ENCODE measurements at regions not wholly inside any gene's neighbourhood (a gene's known extent, or its start where the extent isn't known, plus 50 kb on each side); places are given as distances from the start of the nearest gene placed in this dataset.

DNA sequence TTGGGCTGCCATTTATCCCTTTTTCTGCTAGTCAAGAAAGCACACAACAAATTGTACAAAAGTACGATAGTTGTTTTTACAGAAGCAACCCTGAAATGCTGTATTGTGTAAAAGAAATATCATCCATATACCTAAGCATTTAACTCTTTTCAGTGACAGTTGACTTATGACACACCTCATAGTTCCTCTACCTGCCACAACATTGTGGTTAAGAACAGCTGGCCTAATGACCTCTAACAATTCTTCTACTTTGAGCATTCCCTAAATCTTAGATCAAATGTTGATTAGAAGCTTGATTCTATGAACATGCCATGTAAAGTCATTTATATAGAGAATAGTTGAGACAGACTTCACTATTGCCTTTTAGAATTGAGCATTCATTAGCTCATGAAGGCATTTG is 165.9 kb upstream of the SETBP1 start:
- DNase-seq (ENCODE audit: low spot score) = no peak
- in situ Hi-C loops (cut with HindIII; ENCODE audit: low sequenced_read_pairs) = no loop called here

DNA sequence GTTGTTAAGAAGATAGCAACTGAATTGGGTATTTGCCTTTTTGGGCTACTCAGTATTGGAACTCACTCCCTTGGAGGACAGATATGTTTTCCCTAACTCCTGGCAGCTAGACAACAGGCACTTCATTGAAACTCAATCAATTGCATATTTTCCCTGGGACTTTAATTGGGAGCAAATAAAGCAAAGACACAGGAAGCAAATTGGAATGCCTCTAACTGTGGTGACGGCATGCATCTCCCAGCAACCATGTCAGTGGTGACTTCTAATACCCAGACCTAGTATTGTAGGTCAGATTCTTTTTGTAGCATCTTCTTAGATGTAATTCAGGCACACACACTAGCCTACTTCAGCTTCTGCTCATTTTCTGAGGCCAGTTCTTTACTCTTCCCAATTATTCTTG is 164.2 kb upstream of the SETBP1 start:
- DNase-seq (ENCODE audit: low spot score) = peak; percentile 9
- in situ Hi-C loops (cut with HindIII; ENCODE audit: low sequenced_read_pairs) = no loop called here

DNA sequence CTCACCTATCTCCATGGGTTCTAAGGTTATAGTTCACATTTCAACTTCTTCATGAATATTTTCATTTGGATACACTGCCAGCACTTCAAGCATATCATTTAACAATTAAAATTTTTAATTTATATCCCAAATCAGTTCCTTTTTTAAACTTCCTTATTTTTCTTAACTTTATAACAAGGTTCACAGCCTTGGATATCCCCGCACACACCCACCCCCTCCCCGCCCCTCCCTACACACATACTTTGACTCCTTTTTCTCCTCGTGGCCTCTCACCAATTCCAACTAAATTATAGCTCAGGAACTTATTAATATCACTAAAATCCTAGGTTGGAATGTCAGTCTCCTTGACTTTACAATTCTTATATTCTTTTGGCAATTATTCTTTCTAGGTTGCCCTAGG is 163.6 kb upstream of the SETBP1 start:
- in situ Hi-C loops (cut with HindIII; ENCODE audit: low sequenced_read_pairs) = no loop called here
- no peak for DNase-seq (ENCODE audit: low spot score)

DNA sequence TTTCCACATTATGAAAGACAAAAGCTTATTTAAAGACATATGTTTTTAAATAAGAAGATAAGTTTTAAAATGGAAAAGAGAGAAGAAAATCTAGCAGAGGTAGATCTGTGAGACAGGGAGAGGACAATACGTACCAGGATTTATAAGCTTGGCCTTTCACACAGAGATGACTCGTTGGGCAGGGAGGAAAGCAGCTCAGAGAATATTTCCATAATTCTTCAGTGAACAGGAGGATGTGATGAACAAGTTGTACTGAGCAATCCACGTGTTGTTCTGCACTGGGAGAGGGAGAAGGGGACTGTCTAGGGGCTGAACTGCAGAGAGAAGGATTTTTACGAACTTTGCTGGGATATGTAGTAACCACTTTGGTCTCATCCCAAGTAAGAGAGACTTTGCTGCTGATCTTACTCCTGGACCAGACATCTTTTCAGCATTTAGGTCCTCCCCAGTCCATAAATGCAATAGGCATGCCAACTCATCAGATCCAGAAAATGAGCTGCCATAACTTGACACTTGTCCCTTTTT is 162.5 kb upstream of the SETBP1 start:
- in situ Hi-C loops (cut with HindIII; ENCODE audit: low sequenced_read_pairs) = no loop called here
- DNase-seq (ENCODE audit: low spot score) = no peak

DNA sequence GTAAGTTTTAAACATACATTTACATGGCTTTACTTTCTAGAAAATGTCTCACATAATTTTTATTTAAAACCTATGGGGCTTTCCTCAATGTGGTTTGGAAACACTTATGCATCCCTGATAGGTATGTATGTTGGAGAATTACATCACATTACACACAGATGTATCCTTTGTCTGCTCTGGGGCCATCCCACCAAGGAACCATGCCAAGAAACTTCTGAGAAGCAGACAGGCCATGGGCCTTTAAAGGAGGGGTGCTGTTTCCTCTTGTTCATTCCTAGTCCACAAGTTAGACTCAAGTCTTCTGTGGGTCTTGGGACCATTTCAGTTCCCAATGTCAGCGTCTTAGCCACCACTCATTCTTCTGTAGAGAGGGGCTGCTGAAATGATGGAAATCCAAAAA is 162.0 kb upstream of the SETBP1 start:
- no peak for DNase-seq (ENCODE audit: low spot score)
- in situ Hi-C loops (cut with HindIII; ENCODE audit: low sequenced_read_pairs) = no loop called here

DNA sequence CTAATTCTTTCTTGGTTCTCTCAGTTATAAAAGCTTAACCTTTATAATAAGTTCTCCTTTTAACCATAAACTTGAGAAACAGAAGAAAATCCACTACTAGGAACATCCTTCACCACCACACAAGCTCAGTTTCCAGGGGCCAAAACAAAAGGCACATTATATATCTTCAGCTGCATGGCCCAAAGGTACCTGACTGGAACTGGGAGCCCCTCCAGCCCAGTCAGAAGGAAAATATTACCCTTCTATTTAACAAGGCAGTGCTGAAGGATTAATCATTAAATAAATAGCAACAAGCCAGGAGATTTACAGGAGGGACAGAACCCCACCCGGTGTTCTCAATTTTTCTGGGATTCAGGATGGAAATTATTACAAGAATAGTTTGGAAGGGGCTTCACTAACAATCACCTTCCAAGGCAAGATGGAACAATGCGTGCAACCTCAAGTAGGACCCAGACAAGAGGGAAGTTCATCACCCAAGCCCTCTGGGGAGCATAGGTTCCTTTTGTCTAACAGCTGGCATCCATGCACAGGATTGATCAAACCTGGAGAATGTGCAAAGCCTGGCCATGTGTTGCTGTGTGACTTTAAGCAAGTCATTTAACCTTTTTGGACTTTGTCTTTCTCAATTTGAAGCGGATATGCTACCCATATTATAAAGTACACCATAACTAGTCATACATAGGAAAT is 159.6 kb upstream of the SETBP1 start:
- in situ Hi-C loops (cut with HindIII; ENCODE audit: low sequenced_read_pairs) = no loop called here
- no peak for DNase-seq (ENCODE audit: low spot score)

DNA sequence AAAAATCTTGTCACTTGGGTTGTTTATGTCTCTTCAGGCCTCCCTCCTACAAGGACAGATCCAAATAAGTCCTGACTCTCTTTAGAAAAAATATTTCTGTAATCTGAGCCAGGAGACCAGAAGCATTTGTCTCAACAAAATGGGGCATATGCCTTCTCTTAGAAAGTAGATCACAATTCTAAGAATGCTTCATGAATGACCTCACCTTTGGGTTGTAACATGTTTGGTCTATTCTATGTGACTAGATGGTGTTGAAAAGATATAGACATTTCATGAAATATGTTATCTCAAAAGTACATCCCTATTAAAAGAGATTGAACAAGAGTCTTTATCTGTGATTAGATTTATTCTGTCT is 159.0 kb upstream of the SETBP1 start:
- in situ Hi-C loops (cut with HindIII; ENCODE audit: low sequenced_read_pairs) = no loop called here
- no peak for DNase-seq (ENCODE audit: low spot score)

DNA sequence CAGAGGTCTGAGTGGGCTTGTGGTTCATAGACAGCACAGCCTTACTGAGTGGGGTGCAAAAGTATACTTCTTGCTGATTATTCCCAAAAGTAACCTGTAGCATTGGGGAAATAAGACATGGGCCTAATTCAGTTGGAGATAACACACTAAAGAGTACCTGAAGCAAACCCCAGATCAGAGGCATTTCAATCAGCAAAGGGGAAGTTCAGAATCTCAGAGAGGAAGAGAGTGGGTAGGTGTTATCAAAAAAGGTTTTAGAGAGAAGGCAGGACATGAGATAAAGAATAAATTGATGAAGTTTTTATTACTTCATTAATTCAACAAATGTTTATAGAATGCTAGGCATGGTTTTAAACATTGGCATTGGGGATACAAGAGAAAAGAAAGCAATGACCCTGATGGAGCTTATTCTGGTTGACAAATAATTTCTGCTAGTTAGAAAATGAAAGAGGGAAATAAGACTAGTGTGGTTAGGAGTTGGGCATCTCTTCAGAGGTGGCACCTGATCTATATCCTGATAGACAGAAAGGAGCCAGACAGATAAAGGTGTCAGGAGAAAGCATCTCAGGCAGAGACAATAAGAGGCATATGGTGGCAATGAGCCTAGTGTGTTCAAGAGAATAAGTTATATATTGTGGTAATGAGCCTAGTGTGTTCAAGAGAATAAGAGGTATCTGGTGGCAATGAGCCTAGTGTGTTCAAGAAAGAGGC is 153.8 kb upstream of the SETBP1 start:
- DNase-seq (ENCODE audit: low spot score) = no peak
- in situ Hi-C loops (cut with HindIII; ENCODE audit: low sequenced_read_pairs) = no loop called here

DNA sequence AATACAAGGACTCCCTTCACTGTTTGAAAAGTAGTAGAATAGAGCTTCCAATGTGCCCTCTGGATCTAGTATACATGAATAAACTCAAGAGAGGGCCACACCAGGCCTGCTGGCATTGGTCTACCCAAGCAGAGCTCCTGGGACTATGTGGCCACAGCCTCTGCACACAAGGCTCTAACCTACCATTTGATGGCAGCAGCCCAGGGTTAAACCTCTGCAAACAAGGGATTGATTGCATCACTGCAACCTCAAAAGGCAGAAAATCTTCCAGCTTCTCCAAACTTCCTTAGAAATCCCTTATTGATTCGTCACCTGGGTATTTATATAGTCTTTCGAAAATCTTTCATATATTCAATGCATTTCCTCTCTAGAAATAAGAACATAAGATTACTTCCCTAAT is 147.6 kb upstream of the SETBP1 start:
- in situ Hi-C loops (cut with HindIII; ENCODE audit: low sequenced_read_pairs) = no loop called here
- no peak for DNase-seq (ENCODE audit: low spot score)

DNA sequence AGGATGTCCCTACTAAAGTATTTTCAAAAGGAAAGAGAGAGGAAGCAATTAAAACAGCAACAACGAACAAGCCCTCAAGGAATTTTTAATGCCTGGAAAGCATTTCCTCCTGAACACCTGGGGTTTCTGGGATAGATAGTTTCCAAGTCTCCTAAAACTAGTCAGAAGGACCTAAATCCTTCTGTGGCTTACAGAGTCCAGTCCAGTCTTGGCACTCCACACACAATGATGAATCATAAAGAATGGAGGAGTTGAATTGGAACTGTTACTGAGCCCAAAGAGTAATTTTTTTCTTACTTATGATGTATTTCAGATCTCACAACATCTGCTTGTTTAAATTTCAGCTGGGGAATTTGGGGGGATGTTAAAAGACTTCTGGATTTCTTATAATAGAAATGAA is 144.6 kb upstream of the SETBP1 start:
- in situ Hi-C loops (cut with HindIII; ENCODE audit: low sequenced_read_pairs) = no loop called here
- no peak for DNase-seq (ENCODE audit: low spot score)

DNA sequence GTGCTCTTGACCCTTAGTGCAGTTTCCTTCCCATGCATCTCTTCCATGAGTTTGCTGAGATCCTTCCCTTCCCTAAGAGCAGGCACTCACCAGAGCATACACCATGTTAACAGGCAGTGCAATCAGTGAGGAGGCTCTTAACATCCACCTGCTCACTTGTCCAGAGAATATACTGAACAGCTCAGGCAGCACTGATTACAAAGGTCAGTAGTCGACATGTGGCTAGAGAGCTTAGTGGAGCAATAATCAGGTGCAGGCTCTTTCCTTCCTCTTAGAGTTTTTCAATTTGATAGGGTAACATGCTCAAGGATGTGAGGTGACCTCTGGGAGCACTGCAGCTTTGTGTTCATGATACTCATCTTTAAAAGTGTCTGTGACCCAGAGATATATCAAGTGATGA is 144.1 kb upstream of the SETBP1 start:
- no peak for DNase-seq (ENCODE audit: low spot score)
- in situ Hi-C loops (cut with HindIII; ENCODE audit: low sequenced_read_pairs) = no loop called here

DNA sequence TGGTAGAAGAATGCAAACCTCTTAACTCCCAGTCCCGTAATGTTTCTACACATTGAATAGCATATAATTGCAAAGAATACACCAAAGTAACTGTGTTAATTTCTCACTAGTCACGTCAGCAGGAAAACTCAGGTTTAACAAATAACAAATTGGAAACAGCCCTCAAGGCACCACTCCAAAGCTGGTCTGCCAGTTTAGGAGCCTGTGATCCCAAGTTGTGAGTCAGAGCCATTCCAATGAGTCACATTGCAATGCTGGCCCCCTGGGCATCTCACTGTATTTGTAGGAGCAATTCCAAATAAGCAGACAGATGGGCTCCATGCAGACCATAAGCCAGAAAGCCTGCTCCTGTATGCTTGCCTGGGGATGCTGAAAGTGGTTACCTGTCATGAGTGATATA is 143.2 kb upstream of the SETBP1 start:
- in situ Hi-C loops (cut with HindIII; ENCODE audit: low sequenced_read_pairs) = no loop called here
- DNase-seq (ENCODE audit: low spot score) = peak; percentile 5

DNA sequence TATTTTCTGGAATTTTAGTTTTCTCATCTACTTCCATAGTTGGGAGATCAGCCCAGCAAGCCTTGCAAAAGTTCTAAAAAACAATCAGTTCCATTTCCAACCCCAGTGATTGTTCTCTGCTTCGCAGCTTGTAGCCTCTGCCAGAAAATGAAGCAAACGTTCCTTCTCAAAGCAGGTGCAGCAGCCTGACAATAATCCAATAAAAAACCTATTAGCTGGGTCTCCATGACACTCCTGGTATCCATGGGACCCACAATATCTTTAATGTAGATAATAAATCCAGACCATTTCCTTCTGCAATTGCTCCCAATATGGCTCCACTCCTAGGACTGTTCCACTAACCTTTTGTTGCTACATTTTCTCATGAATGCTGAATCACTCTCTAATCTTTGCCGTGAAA is 140.8 kb upstream of the SETBP1 start:
- no peak for DNase-seq (ENCODE audit: low spot score)
- in situ Hi-C loops (cut with HindIII; ENCODE audit: low sequenced_read_pairs) = no loop called here

DNA sequence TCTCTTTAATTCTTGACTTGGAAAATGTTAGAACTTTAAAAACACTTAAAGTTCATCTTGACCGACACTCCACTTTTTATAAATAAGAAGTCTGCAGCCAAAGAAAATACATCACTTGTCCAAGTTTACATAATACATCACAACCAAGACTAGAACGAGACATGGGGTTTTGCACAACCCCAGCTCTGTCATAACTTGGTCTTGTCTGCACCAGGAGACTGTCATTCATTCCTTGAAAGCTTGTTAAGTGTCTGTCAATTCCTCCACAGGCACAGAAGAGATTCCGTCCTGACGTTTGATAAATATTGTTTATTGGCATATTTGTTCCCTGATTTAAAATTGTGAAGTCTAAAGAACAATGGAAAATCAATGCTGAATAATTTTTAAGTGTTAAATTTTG is 139.5 kb upstream of the SETBP1 start:
- in situ Hi-C loops (cut with HindIII; ENCODE audit: low sequenced_read_pairs) = no loop called here
- DNase-seq (ENCODE audit: low spot score) = no peak

DNA sequence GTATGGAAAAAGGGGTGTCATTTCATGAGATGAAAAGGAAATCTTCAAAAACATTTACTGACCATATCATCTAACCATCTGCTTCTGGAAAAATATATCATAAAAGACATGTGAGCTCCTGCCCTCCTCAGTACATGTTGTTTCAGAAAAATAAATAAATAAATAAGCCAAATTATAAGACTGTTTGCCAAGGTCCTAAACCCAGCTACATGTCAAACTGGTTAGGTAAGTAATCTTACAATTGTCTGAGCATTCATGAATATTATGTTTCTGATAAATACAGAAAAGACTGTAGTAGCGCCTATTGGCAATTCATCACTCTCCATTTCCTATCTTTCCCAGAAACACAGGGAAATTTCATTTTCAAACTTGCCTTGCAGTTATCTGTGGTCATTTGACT is 138.9 kb upstream of the SETBP1 start:
- no peak for DNase-seq (ENCODE audit: low spot score)
- in situ Hi-C loops (cut with HindIII; ENCODE audit: low sequenced_read_pairs) = no loop called here

DNA sequence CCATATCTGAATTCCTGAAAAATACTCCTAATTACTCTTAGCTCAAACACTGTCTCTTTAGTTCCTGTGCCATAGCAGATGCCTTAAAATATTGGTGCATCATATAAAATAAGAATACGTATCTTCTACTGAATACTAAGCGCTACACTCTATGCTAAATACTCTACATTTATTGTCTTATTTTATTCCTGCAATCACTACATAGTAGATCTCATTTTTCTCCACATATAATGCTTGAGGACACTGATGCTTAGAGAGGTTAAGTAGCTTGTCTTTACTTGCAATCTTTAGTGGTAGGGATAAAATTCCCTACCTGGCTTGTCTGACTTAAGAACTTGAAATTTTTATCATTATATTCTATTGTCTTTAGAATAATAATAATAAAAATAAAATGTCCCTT is 137.3 kb upstream of the SETBP1 start:
- no peak for DNase-seq (ENCODE audit: low spot score)
- in situ Hi-C loops (cut with HindIII; ENCODE audit: low sequenced_read_pairs) = no loop called here

DNA sequence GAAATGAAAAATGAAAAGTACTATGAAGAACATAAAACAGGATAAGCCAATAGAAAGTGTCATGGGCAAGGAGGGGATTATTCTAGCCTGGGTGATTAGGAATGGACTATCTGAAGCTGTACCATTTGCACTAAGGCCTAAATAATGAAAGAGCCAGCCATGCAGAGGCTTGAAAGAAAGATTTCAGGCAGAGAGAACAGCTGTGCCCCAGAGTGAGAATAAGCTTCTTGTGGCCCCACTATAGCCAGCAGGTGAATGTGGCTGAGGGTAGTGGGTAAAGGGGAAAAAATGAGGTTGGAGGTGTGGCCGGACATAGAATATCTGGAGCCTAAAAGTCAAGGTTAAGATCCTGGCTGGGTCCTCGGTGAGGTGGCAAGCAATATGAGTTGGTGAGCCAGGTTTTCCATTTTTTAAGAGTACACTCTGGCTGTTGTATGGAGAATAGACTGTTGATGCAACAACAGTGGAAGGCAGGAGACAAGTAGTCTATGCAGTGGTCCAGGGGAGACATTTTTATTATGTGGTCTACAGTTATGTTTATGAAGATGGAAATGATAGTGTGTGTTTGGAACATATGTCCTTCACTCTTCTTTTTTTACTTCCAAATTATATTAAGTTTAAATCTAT is 135.2 kb upstream of the SETBP1 start:
- in situ Hi-C loops (cut with HindIII; ENCODE audit: low sequenced_read_pairs) = no loop called here
- no peak for DNase-seq (ENCODE audit: low spot score)

DNA sequence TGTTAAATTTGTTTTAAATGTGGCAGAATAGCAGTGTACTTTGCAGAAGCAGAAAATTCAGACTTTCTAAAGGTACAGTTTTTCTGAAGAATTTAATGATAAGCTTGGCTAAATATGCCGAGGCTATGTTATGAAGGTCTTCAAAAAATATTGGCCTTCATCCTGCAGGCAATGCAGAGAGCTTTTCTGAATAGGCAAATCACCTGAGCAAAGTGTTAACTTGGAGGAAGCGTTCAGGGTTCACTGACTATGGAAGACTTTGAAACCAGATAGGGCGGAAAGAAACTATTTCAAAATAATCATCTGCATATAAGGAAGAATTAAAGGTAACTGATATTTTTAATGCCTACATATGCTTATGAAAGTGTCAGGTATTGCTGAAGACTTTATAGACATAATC is 133.7 kb upstream of the SETBP1 start:
- in situ Hi-C loops (cut with HindIII; ENCODE audit: low sequenced_read_pairs) = no loop called here
- no peak for DNase-seq (ENCODE audit: low spot score)

DNA sequence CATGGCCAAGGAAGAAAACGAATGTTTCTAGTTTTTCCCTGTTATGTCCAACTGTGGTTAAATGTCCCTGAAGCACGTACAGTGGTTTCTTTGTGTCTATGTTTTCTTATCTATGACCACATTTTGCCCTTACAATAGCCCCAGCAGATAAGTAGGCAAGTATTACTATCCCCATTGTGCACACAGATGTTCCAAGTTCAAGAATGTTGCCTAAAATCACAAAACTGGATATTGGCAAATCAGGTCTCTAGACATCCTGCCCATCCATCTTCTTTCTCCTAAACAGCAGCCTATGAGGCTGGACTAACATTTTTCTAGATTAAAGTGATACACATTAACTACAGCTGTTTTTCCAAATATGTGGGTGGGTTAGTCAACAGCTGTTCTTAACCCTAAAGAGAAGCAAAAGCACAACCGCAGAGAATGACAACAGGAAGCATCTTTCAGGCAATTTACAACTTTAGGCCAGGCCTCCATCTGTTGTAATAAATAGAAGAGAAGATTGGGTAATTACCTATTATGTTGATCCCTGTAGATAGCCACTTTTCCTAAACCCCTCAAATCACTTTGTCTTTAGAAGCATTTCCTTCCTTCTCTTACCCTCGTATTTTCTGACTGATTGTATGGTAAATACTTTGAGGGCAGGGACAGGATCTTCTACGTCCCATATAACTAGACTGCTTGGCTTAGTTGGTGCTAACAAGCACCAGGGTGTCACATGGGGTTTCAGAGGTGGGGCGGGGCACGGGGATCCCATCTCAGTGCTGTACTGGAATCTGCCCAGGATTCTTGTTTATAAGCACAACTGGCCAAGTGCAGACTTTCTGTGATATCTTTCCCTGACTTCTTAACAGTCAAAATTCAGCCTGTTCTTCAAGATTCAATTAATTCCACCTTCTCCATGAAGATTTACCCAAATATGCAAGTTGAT is 132.1 kb upstream of the SETBP1 start:
- DNase-seq (ENCODE audit: low spot score) = no peak

DNA sequence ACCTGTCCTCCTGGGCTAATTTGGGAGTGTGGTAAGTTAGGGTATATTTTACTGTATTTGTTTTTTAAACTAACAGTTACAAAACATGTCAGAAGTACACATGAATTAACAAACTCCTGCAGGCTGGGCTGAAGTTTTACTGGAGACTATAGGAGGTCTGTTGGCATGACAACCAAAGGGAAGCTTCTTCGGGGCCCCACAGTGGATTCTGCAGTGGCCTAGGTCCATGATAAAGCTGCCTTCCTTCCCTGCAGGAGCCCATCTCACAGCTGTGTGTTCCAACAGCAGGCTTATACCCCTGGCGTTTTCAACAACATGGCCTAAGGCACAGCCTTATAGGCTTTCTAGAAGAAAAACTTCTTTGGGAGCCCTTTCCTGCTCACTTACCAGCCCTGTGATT is 128.0 kb upstream of the SETBP1 start:
- in situ Hi-C loops (cut with HindIII; ENCODE audit: low sequenced_read_pairs) = no loop called here
- DNase-seq (ENCODE audit: low spot score) = no peak

More for the DNA sequence above, 132.1 kb upstream of the SETBP1 start:
- in situ Hi-C loops (cut with HindIII; ENCODE audit: low sequenced_read_pairs) = no loop called here
